Neuronal stem cell (in vitro differentiated cells): ENCODE measurements at regions not wholly inside any gene's neighbourhood (a gene's known extent, or its start where the extent isn't known, plus 50 kb on each side); places are given as distances from the start of the nearest gene placed in this dataset.

Source experiments
- DNase-seq: peaks from one replicate; pipeline ENCODE4 v3.0.0-alpha.2; 2013; ENCODE audit warnings: low spot score
- H2AFZ ChIP-seq: one replicate; pipeline ENCODE4 v1.6.1; 2013; ENCODE audit warnings: mild to moderate bottlenecking, low read length, inconsistent platforms
- H2AK5ac ChIP-seq: 2 replicates; pipeline ENCODE4 v1.6.1; 2013; ENCODE audit warnings: low read depth, mild to moderate bottlenecking, inconsistent platforms, low read length, moderate library complexity, mixed read lengths
- H2BK120ac ChIP-seq: 2 replicates; pipeline ENCODE4 v1.6.1; 2013; ENCODE audit warnings: low read depth, mild to moderate bottlenecking, inconsistent platforms, low read length, moderate library complexity, mixed read lengths
- H2BK12ac ChIP-seq: one replicate; pipeline ENCODE4 v1.6.1; 2013; ENCODE audit warnings: low read length, inconsistent platforms
- H2BK15ac ChIP-seq: 2 replicates; pipeline ENCODE4 v1.6.1; 2013; ENCODE audit warnings: mild to moderate bottlenecking, low read length, inconsistent platforms, mixed read lengths
- H2BK5ac ChIP-seq: one replicate; pipeline ENCODE4 v1.6.1; 2013; ENCODE audit warnings: inconsistent platforms, mild to moderate bottlenecking, low read length, moderate library complexity
- H3K14ac ChIP-seq: one replicate; pipeline ENCODE4 v1.6.1; 2013; ENCODE audit warnings: low read length, inconsistent platforms
- H3K18ac ChIP-seq: 2 replicates; pipeline ENCODE4 v1.6.1; 2013; ENCODE audit warnings: low read length, inconsistent platforms
- H3K23ac ChIP-seq: 2 replicates; pipeline ENCODE4 v1.6.1; 2013; ENCODE audit warnings: low read depth, mild to moderate bottlenecking, mixed read lengths, low read length, inconsistent platforms; ENCODE audit not compliant: poor library complexity
- H3K27ac ChIP-seq: replicated peaks from 3 replicates; pipeline ENCODE4 v1.5.1; 2013; ENCODE audit warnings: low read length, inconsistent platforms
- H3K27me3 ChIP-seq, 3 experiments: 2 replicates each; pipeline ENCODE4 v1.6.1; 2013; ENCODE audit warnings: low read length in 3 of 3, mild to moderate bottlenecking in 2 of 3, inconsistent platforms in 1 of 3, low read depth in 1 of 3, mixed read lengths in 1 of 3, moderate library complexity in 1 of 3; ENCODE audit not compliant: control insufficient read depth in 3 of 3, insufficient read depth in 3 of 3
- H3K36me3 ChIP-seq, 2 donors: replicated peaks in 1 of 2; 2 replicates each; pipeline ENCODE4 v1.6.1; 2013; ENCODE audit warnings: low read length in 2 of 2; ENCODE audit not compliant: control insufficient read depth in 2 of 2, insufficient read depth in 2 of 2
- H3K4ac ChIP-seq: 2 replicates; pipeline ENCODE4 v1.6.1; 2013; ENCODE audit warnings: inconsistent platforms, mild to moderate bottlenecking, low read length, moderate library complexity
- H3K4me1 ChIP-seq, 2 donors: 1 replicate in 1 of 2; 2 replicates in 1 of 2; pipeline ENCODE4 v1.6.1; 2013; ENCODE audit warnings: low read length in 2 of 2, low read depth in 1 of 2; ENCODE audit not compliant: control insufficient read depth in 2 of 2, insufficient read depth in 1 of 2
- H3K4me2 ChIP-seq: one replicate; pipeline ENCODE4 v1.6.1; 2013; ENCODE audit warnings: mild to moderate bottlenecking, low read length, inconsistent platforms; ENCODE audit not compliant: insufficient read depth, poor library complexity, severe bottlenecking
- H3K4me3 ChIP-seq, 2 donors: 2 replicates each; pipeline ENCODE4 v1.5.1; 2013; ENCODE audit warnings: low read length in 2 of 2, mild to moderate bottlenecking in 2 of 2, inconsistent platforms in 1 of 2, moderate library complexity in 1 of 2
- H3K79me1 ChIP-seq: one replicate; pipeline ENCODE4 v1.6.1; 2013; ENCODE audit warnings: low read depth, mild to moderate bottlenecking, inconsistent platforms, low read length, moderate library complexity
- H3K9ac ChIP-seq: one replicate; pipeline ENCODE4 v1.6.1; 2013; ENCODE audit warnings: mild to moderate bottlenecking, low read depth, low read length, inconsistent platforms; ENCODE audit not compliant: poor library complexity
- H3K9me3 ChIP-seq, 2 donors: replicated peaks in 1 of 2; 2 replicates each; pipeline versions ENCODE3 to v1.6.1; 2013; ENCODE audit warnings: low read length in 2 of 2, mild to moderate bottlenecking in 2 of 2, inconsistent platforms in 1 of 2, low read depth in 1 of 2, mixed read lengths in 1 of 2, moderate library complexity in 1 of 2; ENCODE audit not compliant: control insufficient read depth in 2 of 2, insufficient read depth in 1 of 2
- H4K8ac ChIP-seq: one replicate; pipeline ENCODE4 v1.6.1; 2013; ENCODE audit warnings: low read depth, mild to moderate bottlenecking, inconsistent platforms, low read length, moderate library complexity
- H4K91ac ChIP-seq: one replicate; pipeline ENCODE4 v1.6.1; 2013; ENCODE audit warnings: low read length, low read depth, mild to moderate bottlenecking, inconsistent platforms; ENCODE audit not compliant: poor library complexity
- WGBS, 2 donors: extraction: QIAGEN DNeasy Blood & Tissue Kit; methylation state at CpG; one replicate each; pipeline ENCODE4 v1.1.7; 2013; ENCODE audit warnings: missing lambda C conversion rate in 2 of 2, mixed read lengths in 1 of 2; ENCODE audit not compliant: insufficient read length in 2 of 2, insufficient replicate concordance in 1 of 2; ENCODE audit errors: extremely low coverage in 2 of 2; 5-methylcytosine and 5-hydroxymethylcytosine counted together

- no peak overlapping the region for H2BK15ac ChIP-seq
- no peak overlapping the region for H3K4me2 ChIP-seq
- no peak overlapping the region for H3K23ac ChIP-seq
- WGBS, 2 donors = no CpG with 5 or more reads among the region's 6 CpGs
- H2BK120ac ChIP-seq = no peak overlapping the region
- no peak overlapping the region for H3K14ac ChIP-seq
- no peak overlapping the region for H4K8ac ChIP-seq
- no peak overlapping the region for H2BK12ac ChIP-seq
- no peak overlapping the region for H3K4ac ChIP-seq
- H3K27ac ChIP-seq = no peak overlapping the region
- no peaks in the 10 kb centered on the region for H3K9me3 ChIP-seq
- no peaks in the 10 kb centered on the region for H3K36me3 ChIP-seq
- H3K9ac ChIP-seq = no peak overlapping the region
- no peak overlapping the region for H3K4me3 ChIP-seq
- H3K4me1 ChIP-seq = no peaks in the 10 kb centered on the region
- no peak overlapping the region for H3K18ac ChIP-seq
- no peak overlapping the region for H2BK5ac ChIP-seq
- no peaks in the 10 kb centered on the region for H3K27me3 ChIP-seq
- H4K91ac ChIP-seq = no peak overlapping the region
- no peaks in the 10 kb centered on the region for H3K79me1 ChIP-seq
- H2AK5ac ChIP-seq = no peak overlapping the region
- DNase-seq = no peak
- no peak overlapping the region for H2AFZ ChIP-seq
Measured at GRCh38 chr18:61157451-61157850, 175.8 kb upstream of the CDH20 start.

GRCh38 chr18:61159246-61159645 lies 174.0 kb upstream of the CDH20 start:
- Histone ChIP-seq H3K27me3 (no peaks in the 10 kb centered on the region), H3K36me3 (no peaks in the 10 kb centered on the region), H2BK12ac (no peak overlapping the region), H3K9me3 (no peaks in the 10 kb centered on the region), H2AK5ac (no peak overlapping the region), H3K4me2 (no peak overlapping the region), H2BK5ac (no peak overlapping the region), H4K8ac (no peak overlapping the region), H3K4me1 (no peaks in the 10 kb centered on the region), H2AFZ (no peak overlapping the region), H3K4ac (no peak overlapping the region), H3K14ac (no peak overlapping the region), H3K4me3 (no peak overlapping the region), H3K18ac (no peak overlapping the region), H3K9ac (no peak overlapping the region), H3K79me1 (no peaks in the 10 kb centered on the region), H2BK120ac (no peak overlapping the region), H4K91ac (no peak overlapping the region), H2BK15ac (no peak overlapping the region), H3K23ac (no peak overlapping the region), H3K27ac (no peak overlapping the region)
- no peak for DNase-seq
- no CpG with 5 or more reads among the region's 4 CpGs for WGBS, 2 donors

- no peak overlapping the region for H2AFZ ChIP-seq
- no peaks in the 10 kb centered on the region for H3K9me3 ChIP-seq
- no peak overlapping the region for H3K4ac ChIP-seq
- no peak overlapping the region for H3K9ac ChIP-seq
- H3K79me1 ChIP-seq = no peaks in the 10 kb centered on the region
- H3K4me3 ChIP-seq = no peak overlapping the region
- no peak overlapping the region for H4K91ac ChIP-seq
- H3K4me2 ChIP-seq = no peak overlapping the region
- no peak overlapping the region for H3K18ac ChIP-seq
- H3K27ac ChIP-seq = no peak overlapping the region
- H3K27me3 ChIP-seq = no peaks in the 10 kb centered on the region
- H3K36me3 ChIP-seq = no peaks in the 10 kb centered on the region
- no peak for DNase-seq
- no peak overlapping the region for H3K14ac ChIP-seq
- no peak overlapping the region for H2AK5ac ChIP-seq
- H2BK12ac ChIP-seq = no peak overlapping the region
- no peak overlapping the region for H2BK120ac ChIP-seq
- H3K4me1 ChIP-seq = no peaks in the 10 kb centered on the region
- no peak overlapping the region for H3K23ac ChIP-seq
- H2BK5ac ChIP-seq = no peak overlapping the region
- H2BK15ac ChIP-seq = no peak overlapping the region
- H4K8ac ChIP-seq = no peak overlapping the region
- no CpG with 5 or more reads among the region's 1 CpG for WGBS, 2 donors
Measured at GRCh38 chr18:61164321-61164720, 168.9 kb upstream of the CDH20 start.

- Histone ChIP-seq H2BK12ac (no peak overlapping the region), H3K4me2 (no peak overlapping the region), H3K79me1 (no peaks in the 10 kb centered on the region), H3K27ac (no peak overlapping the region), H3K27me3 (no peaks in the 10 kb centered on the region), H2AK5ac (no peak overlapping the region), H4K91ac (no peak overlapping the region), H3K36me3 (no peaks in the 10 kb centered on the region), H4K8ac (no peak overlapping the region), H2BK5ac (no peak overlapping the region), H3K4me1 (no peaks in the 10 kb centered on the region), H3K14ac (no peak overlapping the region), H3K23ac (no peak overlapping the region), H2BK15ac (no peak overlapping the region), H3K4me3 (no peak overlapping the region), H2AFZ (no peak overlapping the region), H3K4ac (no peak overlapping the region), H2BK120ac (no peak overlapping the region), H3K9me3 (no peaks in the 10 kb centered on the region), H3K9ac (no peak overlapping the region), H3K18ac (no peak overlapping the region)
- DNase-seq = no peak
- no CpG with 5 or more reads among the region's 1 CpG for WGBS, 2 donors
Measured at GRCh38 chr18:61167902-61168301, 165.3 kb upstream of the CDH20 start.
